GM21423 (cell line): ENCODE measurements at regions not wholly inside any gene's neighbourhood (a gene's known extent, or its start where the extent isn't known, plus 50 kb on each side); places are given as distances from the start of the nearest gene placed in this dataset.

Experiments
- ATAC-seq: cut with Tn5 transposase; IDR thresholded peaks from one replicate; pipeline ENCODE4 v1.9.1; 2021; ENCODE audit warnings: mild to moderate bottlenecking, moderate library complexity; ENCODE audit not compliant: unreplicated experiment

- no peak for ATAC-seq
Observed at GRCh38 chr5:157930710-157931109, 71.8 kb upstream of the CLINT1 start.

GRCh38 chr5:157926977-157927376, 68.0 kb upstream of the CLINT1 start:
- ATAC-seq, result no peak

GRCh38 chr5:157925786-157926671, 67.1 kb upstream of the CLINT1 start:
- ATAC-seq, result no peak

GRCh38 chr5:157924931-157925729, 66.2 kb upstream of the CLINT1 start:
- no peak for ATAC-seq

GRCh38 chr5:157924490-157924889, 65.5 kb upstream of the CLINT1 start:
- no peak for ATAC-seq

GRCh38 chr5:157923765-157924164, 64.8 kb upstream of the CLINT1 start:
- no peak for ATAC-seq

- no peak for ATAC-seq
Observed at GRCh38 chr5:157922026-157922425, 63.1 kb upstream of the CLINT1 start.

- ATAC-seq, result no peak
Observed at GRCh38 chr5:157920828-157921170, 61.9 kb upstream of the CLINT1 start.

- peak; percentile 40 for ATAC-seq
Observed at GRCh38 chr5:157918811-157919742, 60.1 kb upstream of the CLINT1 start.

- peak; percentile 63 for ATAC-seq
Observed at GRCh38 chr5:157917899-157918809, 59.2 kb upstream of the CLINT1 start.

- no peak for ATAC-seq
Observed at GRCh38 chr5:157917491-157917890, 58.5 kb upstream of the CLINT1 start.

- no peak for ATAC-seq
Observed at GRCh38 chr5:157915638-157916037, 56.7 kb upstream of the CLINT1 start.

GRCh38 chr5:157914151-157914788, 55.3 kb upstream of the CLINT1 start:
- no peak for ATAC-seq

- no peak for ATAC-seq
Observed at GRCh38 chr5:157913575-157913974, 54.6 kb upstream of the CLINT1 start.

- peak; percentile 94 for ATAC-seq
Observed at GRCh38 chr5:157912621-157913325, 53.8 kb upstream of the CLINT1 start.

GRCh38 chr5:157911568-157911967, 52.6 kb upstream of the CLINT1 start:
- no peak for ATAC-seq
